ENCODE measurements at regions not wholly inside any gene's neighbourhood (a gene's known extent, or its start where the extent isn't known, plus 50 kb on each side); places are given as distances from the start of the nearest gene placed in this dataset.

- DNase-seq (ENCODE audit: low spot score): no peak
- Histone ChIP-seq H3K4me1 (ENCODE audit: insufficient read depth, low read length, poor library complexity, severe bottlenecking) (peaks cover 18% of the 10 kb centered on the region), H3K4me3 (ENCODE audit: low read depth, low read length, poor library complexity, severe bottlenecking) (no peak overlapping the region), H3K9me3 (ENCODE audit: low read depth, low read length, poor library complexity, severe bottlenecking) (no peaks in the 10 kb centered on the region), H3K27me3 (replicated peaks; ENCODE audit: insufficient read depth, low read depth, low read length, poor library complexity) (no peaks in the 10 kb centered on the region), H3K36me3 (ENCODE audit: insufficient read depth, low read length, poor library complexity, severe bottlenecking) (no peaks in the 10 kb centered on the region), H3K27ac (ENCODE audit: low read depth, low read length, poor library complexity, severe bottlenecking) (no peak overlapping the region)
- intact Hi-C loops (cut with micrococcal nuclease; ENCODE audit: unreplicated experiment): no loop called here
- no TSS peak for BruUV-seq (replicated peaks)
- ChIA-PET CTCF (no interaction called here), POLR2A (ENCODE audit: low non-redundant PET) (interaction anchor here (0.6 kb wide), 1 partner anchor 87 kb away, joined by 3 read pairs; no protein-coding TSS in a partner anchor)
- no peak for TF ChIP-seq EZH2 (IDR thresholded peaks at IDR 0.05; ENCODE audit: borderline replicate concordance, low read depth, low read length, poor library complexity, severe bottlenecking)
- no peak for TF ChIP-seq CTCF (conservative IDR thresholded peaks at IDR 0.05; ENCODE audit: low read depth, low read length)
Observed at GRCh38 chr3:150116196-150116595, 145.5 kb upstream of the PFN2 start.

- DNase-seq (ENCODE audit: low spot score): peak; percentile 48
- Histone ChIP-seq H3K4me1 (ENCODE audit: insufficient read depth, low read length, poor library complexity, severe bottlenecking) (peaks cover 18% of the 10 kb centered on the region), H3K9me3 (ENCODE audit: low read depth, low read length, poor library complexity, severe bottlenecking) (no peaks in the 10 kb centered on the region), H3K4me3 (ENCODE audit: low read depth, low read length, poor library complexity, severe bottlenecking) (no peak overlapping the region), H3K27ac (ENCODE audit: low read depth, low read length, poor library complexity, severe bottlenecking) (peak overlapping the region; percentile 8), H3K27me3 (replicated peaks; ENCODE audit: insufficient read depth, low read depth, low read length, poor library complexity) (no peaks in the 10 kb centered on the region), H3K36me3 (ENCODE audit: insufficient read depth, low read length, poor library complexity, severe bottlenecking) (no peaks in the 10 kb centered on the region)
- TF ChIP-seq EZH2 (IDR thresholded peaks at IDR 0.05; ENCODE audit: borderline replicate concordance, low read depth, low read length, poor library complexity, severe bottlenecking): no peak
- ChIA-PET CTCF (no interaction called here), POLR2A (ENCODE audit: low non-redundant PET) (interaction anchor here (0.6 kb wide), 1 partner anchor 160 kb away, joined by 3 read pairs; no protein-coding TSS in a partner anchor)
- no TSS peak for BruUV-seq (replicated peaks)
- intact Hi-C loops (cut with micrococcal nuclease; ENCODE audit: unreplicated experiment): no loop called here
Observed at GRCh38 chr3:150114873-150115540, 144.3 kb upstream of the PFN2 start.

- BruUV-seq (replicated peaks): no TSS peak
- Histone ChIP-seq H3K9me3 (ENCODE audit: low read depth, low read length, poor library complexity, severe bottlenecking) (no peaks in the 10 kb centered on the region), H3K36me3 (ENCODE audit: insufficient read depth, low read length, poor library complexity, severe bottlenecking) (no peaks in the 10 kb centered on the region), H3K27ac (ENCODE audit: low read depth, low read length, poor library complexity, severe bottlenecking) (no peak overlapping the region), H3K4me1 (ENCODE audit: insufficient read depth, low read length, poor library complexity, severe bottlenecking) (peaks cover 18% of the 10 kb centered on the region), H3K27me3 (replicated peaks; ENCODE audit: insufficient read depth, low read depth, low read length, poor library complexity) (no peaks in the 10 kb centered on the region), H3K4me3 (ENCODE audit: low read depth, low read length, poor library complexity, severe bottlenecking) (no peak overlapping the region)
- TF ChIP-seq CTCF (conservative IDR thresholded peaks at IDR 0.05; ENCODE audit: low read depth, low read length) (no peak), EZH2 (IDR thresholded peaks at IDR 0.05; ENCODE audit: borderline replicate concordance, low read depth, low read length, poor library complexity, severe bottlenecking) (no peak)
- intact Hi-C loops (cut with micrococcal nuclease; ENCODE audit: unreplicated experiment): no loop called here
- ChIA-PET CTCF (no interaction called here), POLR2A (ENCODE audit: low non-redundant PET) (no interaction called here)
- no peak for DNase-seq (ENCODE audit: low spot score)
Observed at GRCh38 chr3:150114273-150114672, 143.6 kb upstream of the PFN2 start.

- TF ChIP-seq EZH2 (IDR thresholded peaks at IDR 0.05; ENCODE audit: borderline replicate concordance, low read depth, low read length, poor library complexity, severe bottlenecking): no peak
- Histone ChIP-seq H3K27me3 (replicated peaks; ENCODE audit: insufficient read depth, low read depth, low read length, poor library complexity) (no peaks in the 10 kb centered on the region), H3K4me1 (ENCODE audit: insufficient read depth, low read length, poor library complexity, severe bottlenecking) (peaks cover 32% of the 10 kb centered on the region), H3K27ac (ENCODE audit: low read depth, low read length, poor library complexity, severe bottlenecking) (no peak overlapping the region), H3K36me3 (ENCODE audit: insufficient read depth, low read length, poor library complexity, severe bottlenecking) (no peaks in the 10 kb centered on the region), H3K4me3 (ENCODE audit: low read depth, low read length, poor library complexity, severe bottlenecking) (no peak overlapping the region), H3K9me3 (ENCODE audit: low read depth, low read length, poor library complexity, severe bottlenecking) (no peaks in the 10 kb centered on the region)
- BruUV-seq (replicated peaks): no TSS peak
- ChIA-PET CTCF (no interaction called here), POLR2A (ENCODE audit: low non-redundant PET) (no interaction called here)
- DNase-seq (ENCODE audit: low spot score): no peak
- intact Hi-C loops (cut with micrococcal nuclease; ENCODE audit: unreplicated experiment): no loop called here
Observed at GRCh38 chr3:150110097-150110496, 139.4 kb upstream of the PFN2 start.
